Gastrocnemius medialis (tissue), 4 donors: ENCODE measurements at regions not wholly inside any gene's neighbourhood (a gene's known extent, or its start where the extent isn't known, plus 50 kb on each side); places are given as distances from the start of the nearest gene placed in this dataset.

Experiments
- CTCF ChIP-seq, 5 experiments: fragments of 450-650 bp in 3 of 5; fragments of 200-600 bp in 2 of 5; sonication (generic) in 2 of 5; IDR thresholded peaks in 4 of 5; conservative IDR thresholded peaks in 1 of 5; 1 replicate in 4 of 5; 2 replicates in 1 of 5; pipeline ENCODE4 v1.5.1; 2016 to 2019; ENCODE audit warnings: antibody characterized with exemption in 5 of 5, mild to moderate bottlenecking in 3 of 5, moderate library complexity in 3 of 5
- POLR2A ChIP-seq, 2 donors: fragments of 450-650 bp; IDR thresholded peaks; one replicate each; pipeline ENCODE4 v1.6.1; 2017; ENCODE audit warnings: antibody characterized with exemption in 2 of 2, mild to moderate bottlenecking in 2 of 2, moderate library complexity in 2 of 2

- TF ChIP-seq CTCF (IDR thresholded peaks at IDR 0.05 in 4 of 5, conservative IDR thresholded peaks at IDR 0.05 in 1 of 5) (no peak), POLR2A (IDR thresholded peaks at IDR 0.05) (no peak)
Observed at GRCh38 chr7:70884440-70884764, 247.5 kb upstream of the GALNT17 start.
